Peyer's patch (tissue), 4 donors: ENCODE measurements at regions not wholly inside any gene's neighbourhood (a gene's known extent, or its start where the extent isn't known, plus 50 kb on each side); places are given as distances from the start of the nearest gene placed in this dataset.

ENCODE experiments used
- CTCF ChIP-seq, 6 experiments: fragments of 450-650 bp in 4 of 6; fragments of 200-600 bp in 2 of 6; sonication (generic) in 1 of 6; IDR thresholded peaks; one replicate each; pipeline ENCODE4 v1.5.1; 2017 to 2019; ENCODE audit warnings: antibody characterized with exemption in 6 of 6, mild to moderate bottlenecking in 3 of 6, moderate library complexity in 1 of 6
- POLR2A ChIP-seq, 2 donors: fragments of 450-650 bp; IDR thresholded peaks; one replicate each; pipeline ENCODE4 v1.5.1; 2017; ENCODE audit warnings: antibody characterized with exemption in 2 of 2, mild to moderate bottlenecking in 2 of 2, moderate library complexity in 2 of 2

- TF ChIP-seq CTCF (IDR thresholded peaks at IDR 0.05) (no peak), POLR2A (IDR thresholded peaks at IDR 0.05) (no peak)
Observed at GRCh38 chr5:89020926-89021610, 138.1 kb upstream of the MEF2C start.
